ENCODE measurements at regions not wholly inside any gene's neighbourhood (a gene's known extent, or its start where the extent isn't known, plus 50 kb on each side); places are given as distances from the start of the nearest gene placed in this dataset.

- no peak overlapping the region for H3K4me3 ChIP-seq (replicated peaks; ENCODE audit: low read depth, low read length)
- no peak for TF ChIP-seq CTCF (IDR thresholded peaks at IDR 0.05; ENCODE audit: low read depth, low read length, missing control alignments)
- no peak for DNase-seq (ENCODE audit: extremely low read depth, low read depth)
These were observed 133.9 kb upstream of the FSHR start for GRCh38 chr2:49288113-49288705.

- no peak for TF ChIP-seq CTCF (IDR thresholded peaks at IDR 0.05; ENCODE audit: low read depth, low read length, missing control alignments)
- no peak for DNase-seq (ENCODE audit: extremely low read depth, low read depth)
- H3K4me3 ChIP-seq (replicated peaks; ENCODE audit: low read depth, low read length): no peak overlapping the region
These were observed 132.4 kb upstream of the FSHR start for GRCh38 chr2:49286726-49287125.

- TF ChIP-seq CTCF (IDR thresholded peaks at IDR 0.05; ENCODE audit: low read depth, low read length, missing control alignments): no peak
These were observed 131.7 kb upstream of the FSHR start for GRCh38 chr2:49286045-49286444.

GRCh38 chr2:49278561-49278960 lies 124.2 kb upstream of the FSHR start:
- no peak for TF ChIP-seq CTCF (IDR thresholded peaks at IDR 0.05; ENCODE audit: low read depth, low read length, missing control alignments)
- H3K4me3 ChIP-seq (replicated peaks; ENCODE audit: low read depth, low read length): no peak overlapping the region
- no peak for DNase-seq (ENCODE audit: extremely low read depth, low read depth)

More at GRCh38 chr2:49286045-49286444, 131.7 kb upstream of the FSHR start:
- H3K4me3 ChIP-seq (replicated peaks; ENCODE audit: low read depth, low read length): no peak overlapping the region
- no peak for DNase-seq (ENCODE audit: extremely low read depth, low read depth)

- no peak for TF ChIP-seq CTCF (IDR thresholded peaks at IDR 0.05; ENCODE audit: low read depth, low read length, missing control alignments)
- no peak for DNase-seq (ENCODE audit: extremely low read depth, low read depth)
- no peak overlapping the region for H3K4me3 ChIP-seq (replicated peaks; ENCODE audit: low read depth, low read length)
These were observed 123.8 kb upstream of the FSHR start for GRCh38 chr2:49278141-49278540.

GRCh38 chr2:49271060-49271606 lies 116.8 kb upstream of the FSHR start:
- H3K4me3 ChIP-seq (replicated peaks; ENCODE audit: low read depth, low read length): no peak overlapping the region
- DNase-seq (ENCODE audit: extremely low read depth, low read depth): no peak
- no peak for TF ChIP-seq CTCF (IDR thresholded peaks at IDR 0.05; ENCODE audit: low read depth, low read length, missing control alignments)

- no peak for DNase-seq (ENCODE audit: extremely low read depth, low read depth)
- no peak for TF ChIP-seq CTCF (IDR thresholded peaks at IDR 0.05; ENCODE audit: low read depth, low read length, missing control alignments)
- no peak overlapping the region for H3K4me3 ChIP-seq (replicated peaks; ENCODE audit: low read depth, low read length)
These were observed 115.8 kb upstream of the FSHR start for GRCh38 chr2:49270091-49270490.
